Loucy (cell line): ENCODE measurements at regions not wholly inside any gene's neighbourhood (a gene's known extent, or its start where the extent isn't known, plus 50 kb on each side); places are given as distances from the start of the nearest gene placed in this dataset.

Experiments used
- H2AFZ ChIP-seq: fragments of 200-600 bp; sonication (generic); 2 replicates; pipeline ENCODE4 v1.6.0; 2016; ENCODE audit warnings: antibody characterized with exemption, mild to moderate bottlenecking, low read length, moderate library complexity
- H3F3A ChIP-seq: fragments of 200-600 bp; 2 replicates; pipeline ENCODE4 v1.6.0; 2016; ENCODE audit warnings: antibody characterized with exemption, low read depth, mild to moderate bottlenecking
- H3K27me3 ChIP-seq: fragments of 200-600 bp; sonication (generic); 2 replicates; pipeline ENCODE4 v1.6.1; 2014; ENCODE audit warnings: low read length, mild to moderate bottlenecking; ENCODE audit not compliant: insufficient read depth, poor library complexity, severe bottlenecking
- H3K36me3 ChIP-seq: fragments of 200-600 bp; sonication (generic); 2 replicates; pipeline ENCODE4 v1.6.1; 2016; ENCODE audit warnings: low read length; ENCODE audit not compliant: insufficient read depth
- H3K4me1 ChIP-seq: fragments of 200-600 bp; sonication (generic); 2 replicates; pipeline ENCODE4 v1.5.1; 2014; ENCODE audit warnings: low read length, mild to moderate bottlenecking; ENCODE audit not compliant: insufficient read depth, poor library complexity, severe bottlenecking
- H3K4me2 ChIP-seq: fragments of 200-600 bp; sonication (generic); 2 replicates; pipeline ENCODE4 v1.6.0; 2014; ENCODE audit warnings: antibody characterized with exemption, low read length, low read depth, mild to moderate bottlenecking; ENCODE audit not compliant: poor library complexity, severe bottlenecking
- H3K4me3 ChIP-seq: fragments of 200-600 bp; sonication (generic); 2 replicates; pipeline ENCODE4 v1.5.1; 2014; ENCODE audit warnings: low read length, mild to moderate bottlenecking, mixed read lengths; ENCODE audit not compliant: poor library complexity, severe bottlenecking
- H3K79me2 ChIP-seq: fragments of 200-600 bp; sonication (generic); 2 replicates; pipeline ENCODE4 v1.6.1; 2014; ENCODE audit warnings: low read length; ENCODE audit not compliant: insufficient read depth
- H3K9ac ChIP-seq: fragments of 200-600 bp; sonication (generic); 2 replicates; pipeline ENCODE4 v1.6.0; 2014; ENCODE audit warnings: mild to moderate bottlenecking, low read depth, low read length, moderate library complexity; ENCODE audit not compliant: poor library complexity, severe bottlenecking
- H3K9me2 ChIP-seq: fragments of 200-600 bp; sonication (generic); replicated peaks from 2 replicates; pipeline ENCODE4 v1.6.1; 2016; ENCODE audit warnings: low read depth, low read length, mixed read lengths
- H3K9me3 ChIP-seq: fragments of 200-600 bp; sonication (generic); 2 replicates; pipeline ENCODE4 v1.6.1; 2014; ENCODE audit warnings: mild to moderate bottlenecking, antibody characterized with exemption, low read length, low read depth; ENCODE audit not compliant: insufficient read depth
- H4K20me1 ChIP-seq: fragments of 200-600 bp; sonication (generic); 2 replicates; pipeline ENCODE4 v1.6.0; 2014; ENCODE audit warnings: antibody characterized with exemption, low read length, mild to moderate bottlenecking; ENCODE audit not compliant: insufficient read depth, poor library complexity, severe bottlenecking
- CTCF ChIP-seq: fragments of 200-600 bp; sonication (generic); conservative IDR thresholded peaks from 2 replicates; pipeline ENCODE4 v1.5.1; 2014; ENCODE audit warnings: mild to moderate bottlenecking, antibody characterized with exemption, low read length
- EZH2phosphoT487 ChIP-seq: fragments of 200-600 bp; IDR thresholded peaks from 2 replicates; pipeline ENCODE4 v1.6.1; 2018; ENCODE audit warnings: antibody characterized with exemption, mild to moderate bottlenecking, moderate library complexity, borderline replicate concordance

- Histone ChIP-seq H3K9me3 (no peaks in the 10 kb centered on the region), H3K36me3 (no peaks in the 10 kb centered on the region), H3K9me2 (no peaks in the 10 kb centered on the region), H3K4me1 (no peaks in the 10 kb centered on the region), H3K27me3 (no peaks in the 10 kb centered on the region), H4K20me1 (no peaks in the 10 kb centered on the region), H3K4me2 (no peak overlapping the region), H3K9ac (no peak overlapping the region), H3F3A (no peaks in the 10 kb centered on the region), H2AFZ (no peak overlapping the region), H3K79me2 (no peaks in the 10 kb centered on the region), H3K4me3 (no peak overlapping the region)
- TF ChIP-seq CTCF (no peak), EZH2phosphoT487 (no peak)
Measured at GRCh38 chr6:48560408-48560807, 449.4 kb upstream of the PTCHD4 start.

- no peaks in the 10 kb centered on the region for H3K4me1 ChIP-seq
- no peaks in the 10 kb centered on the region for H3K27me3 ChIP-seq
- no peaks in the 10 kb centered on the region for H3K79me2 ChIP-seq
- no peaks in the 10 kb centered on the region for H3K9me2 ChIP-seq
- no peak for TF ChIP-seq EZH2phosphoT487
- no peak overlapping the region for H3K9ac ChIP-seq
- no peaks in the 10 kb centered on the region for H3K9me3 ChIP-seq
- H3K4me3 ChIP-seq = no peak overlapping the region
- no peak overlapping the region for H3K4me2 ChIP-seq
- H3K36me3 ChIP-seq = no peaks in the 10 kb centered on the region
- no peak overlapping the region for H2AFZ ChIP-seq
- H3F3A ChIP-seq = no peaks in the 10 kb centered on the region
- no peaks in the 10 kb centered on the region for H4K20me1 ChIP-seq
Measured at GRCh38 chr6:48553467-48554189, 442.6 kb upstream of the PTCHD4 start.

- Histone ChIP-seq H3K4me1 (no peaks in the 10 kb centered on the region), H3F3A (no peaks in the 10 kb centered on the region), H3K9me2 (no peaks in the 10 kb centered on the region), H2AFZ (no peak overlapping the region), H3K4me2 (no peak overlapping the region), H3K4me3 (no peak overlapping the region), H3K27me3 (no peaks in the 10 kb centered on the region), H4K20me1 (no peaks in the 10 kb centered on the region), H3K36me3 (no peaks in the 10 kb centered on the region), H3K9me3 (no peaks in the 10 kb centered on the region), H3K79me2 (no peaks in the 10 kb centered on the region), H3K9ac (no peak overlapping the region)
- TF ChIP-seq CTCF = no peak
- no peak for TF ChIP-seq EZH2phosphoT487
Measured at GRCh38 chr6:48552905-48553304, 441.9 kb upstream of the PTCHD4 start.

GRCh38 chr6:48550603-48551002 is 439.6 kb upstream of the PTCHD4 start:
- Histone ChIP-seq H3K36me3 (no peaks in the 10 kb centered on the region), H3F3A (no peaks in the 10 kb centered on the region), H3K27me3 (no peaks in the 10 kb centered on the region), H3K4me3 (no peak overlapping the region), H3K4me1 (no peaks in the 10 kb centered on the region), H2AFZ (no peak overlapping the region), H3K9me2 (no peaks in the 10 kb centered on the region), H3K9me3 (no peaks in the 10 kb centered on the region), H4K20me1 (no peaks in the 10 kb centered on the region), H3K79me2 (no peaks in the 10 kb centered on the region), H3K4me2 (no peak overlapping the region), H3K9ac (no peak overlapping the region)
- TF ChIP-seq EZH2phosphoT487 = no peak
- no peak for TF ChIP-seq CTCF
